ENCODE measurements at regions not wholly inside any gene's neighbourhood (a gene's known extent, or its start where the extent isn't known, plus 50 kb on each side); places are given as distances from the start of the nearest gene placed in this dataset.

- TF ChIP-seq POLR2AphosphoS5 (IDR thresholded peaks at IDR 0.05; ENCODE audit: low read depth, low read length) (no peak), SIN3A (IDR thresholded peaks at IDR 0.05; ENCODE audit: borderline replicate concordance, insufficient read depth, low read length) (no peak)
These were observed 70.6 kb upstream of the TOX3 start for GRCh38 chr16:52617591-52617990.

DNA sequence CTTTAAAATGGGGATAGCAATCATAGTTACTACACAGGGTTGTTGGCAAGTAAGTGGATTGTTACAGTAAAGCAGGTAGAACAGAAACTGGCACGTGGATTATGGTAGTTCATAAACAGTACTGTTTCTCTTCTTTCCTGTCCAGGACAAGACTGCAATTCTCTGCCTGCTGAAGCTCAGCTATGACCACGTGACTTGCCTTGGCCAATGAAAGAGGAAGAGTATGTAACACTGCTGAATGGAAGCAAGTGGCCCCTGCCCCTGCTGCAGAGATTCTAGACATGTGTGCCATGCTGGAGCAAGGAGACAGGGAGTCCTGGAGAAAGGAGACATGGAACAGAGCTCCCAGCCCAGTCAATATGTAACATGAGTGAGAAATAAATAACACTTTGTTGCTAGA is 66.6 kb upstream of the TOX3 start:
- TF ChIP-seq SIN3A (IDR thresholded peaks at IDR 0.05; ENCODE audit: borderline replicate concordance, insufficient read depth, low read length) (no peak), FOXP2 (optimal IDR thresholded peaks at IDR 0.05; ENCODE audit: borderline replicate concordance, extremely low read depth, extremely low read length, insufficient read depth) (no peak), POLR2AphosphoS5 (IDR thresholded peaks at IDR 0.05; ENCODE audit: low read depth, low read length) (no peak), TAF1 (IDR thresholded peaks at IDR 0.05; ENCODE audit: borderline replicate concordance, insufficient read depth, low read length) (no peak)
- TF ChIP-seq, protein P1, sequence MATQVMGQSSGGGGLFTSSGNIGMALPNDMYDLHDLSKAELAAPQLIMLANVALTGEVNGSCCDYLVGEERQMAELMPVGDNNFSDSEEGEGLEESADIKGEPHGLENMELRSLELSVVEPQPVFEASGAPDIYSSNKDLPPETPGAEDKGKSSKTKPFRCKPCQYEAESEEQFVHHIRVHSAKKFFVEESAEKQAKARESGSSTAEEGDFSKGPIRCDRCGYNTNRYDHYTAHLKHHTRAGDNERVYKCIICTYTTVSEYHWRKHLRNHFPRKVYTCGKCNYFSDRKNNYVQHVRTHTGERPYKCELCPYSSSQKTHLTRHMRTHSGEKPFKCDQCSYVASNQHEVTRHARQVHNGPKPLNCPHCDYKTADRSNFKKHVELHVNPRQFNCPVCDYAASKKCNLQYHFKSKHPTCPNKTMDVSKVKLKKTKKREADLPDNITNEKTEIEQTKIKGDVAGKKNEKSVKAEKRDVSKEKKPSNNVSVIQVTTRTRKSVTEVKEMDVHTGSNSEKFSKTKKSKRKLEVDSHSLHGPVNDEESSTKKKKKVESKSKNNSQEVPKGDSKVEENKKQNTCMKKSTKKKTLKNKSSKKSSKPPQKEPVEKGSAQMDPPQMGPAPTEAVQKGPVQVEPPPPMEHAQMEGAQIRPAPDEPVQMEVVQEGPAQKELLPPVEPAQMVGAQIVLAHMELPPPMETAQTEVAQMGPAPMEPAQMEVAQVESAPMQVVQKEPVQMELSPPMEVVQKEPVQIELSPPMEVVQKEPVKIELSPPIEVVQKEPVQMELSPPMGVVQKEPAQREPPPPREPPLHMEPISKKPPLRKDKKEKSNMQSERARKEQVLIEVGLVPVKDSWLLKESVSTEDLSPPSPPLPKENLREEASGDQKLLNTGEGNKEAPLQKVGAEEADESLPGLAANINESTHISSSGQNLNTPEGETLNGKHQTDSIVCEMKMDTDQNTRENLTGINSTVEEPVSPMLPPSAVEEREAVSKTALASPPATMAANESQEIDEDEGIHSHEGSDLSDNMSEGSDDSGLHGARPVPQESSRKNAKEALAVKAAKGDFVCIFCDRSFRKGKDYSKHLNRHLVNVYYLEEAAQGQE (IDR thresholded peaks at IDR 0.05; ENCODE audit: insufficient read depth in 1 of 2, low read depth in 2 of 2, low read length in 2 of 2) = no peak

DNA sequence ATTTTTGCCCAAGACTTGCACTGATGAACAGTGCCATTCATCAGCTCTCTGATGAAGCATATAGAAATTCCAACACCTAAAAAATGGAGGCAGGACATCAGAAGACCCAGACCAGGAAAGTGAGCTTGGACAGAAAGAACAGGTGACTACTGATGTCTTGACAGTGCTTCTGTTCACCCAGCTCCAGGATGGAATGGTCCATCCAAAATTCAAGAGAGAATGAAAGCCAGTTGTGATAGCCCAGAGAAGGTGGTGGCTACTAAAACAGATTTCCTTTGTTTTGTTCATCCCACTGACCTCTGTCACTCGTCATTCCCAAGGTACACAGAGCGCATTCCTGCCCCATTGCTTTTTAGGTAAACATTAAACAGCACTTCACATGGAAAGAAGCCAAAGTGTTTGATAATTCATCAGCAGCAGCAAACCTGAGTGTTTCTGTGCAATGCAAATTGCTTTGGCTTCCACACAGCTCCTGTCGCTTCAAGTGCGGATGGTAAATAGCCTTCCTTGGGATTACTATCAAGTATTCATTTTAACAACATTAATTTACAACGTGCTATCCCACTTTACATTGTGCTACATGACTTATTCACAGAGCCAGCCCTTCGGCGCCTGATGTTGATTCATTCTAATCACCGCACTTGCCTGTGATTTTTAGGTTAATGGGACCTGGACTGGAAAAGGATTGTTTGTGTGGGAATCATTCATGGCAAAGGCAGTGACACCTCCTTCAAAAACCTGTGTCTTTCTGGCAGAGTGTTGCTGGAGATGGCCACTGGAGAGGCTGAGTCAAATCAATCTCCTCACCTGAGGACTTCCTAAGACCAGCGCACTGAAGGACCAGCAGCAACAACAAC is 65.1 kb upstream of the TOX3 start:
- TF ChIP-seq SIN3A (IDR thresholded peaks at IDR 0.05; ENCODE audit: borderline replicate concordance, insufficient read depth, low read length) (no peak), TAF1 (IDR thresholded peaks at IDR 0.05; ENCODE audit: borderline replicate concordance, insufficient read depth, low read length) (no peak), POLR2AphosphoS5 (IDR thresholded peaks at IDR 0.05; ENCODE audit: low read depth, low read length) (no peak), FOXP2 (optimal IDR thresholded peaks at IDR 0.05; ENCODE audit: borderline replicate concordance, extremely low read depth, extremely low read length, insufficient read depth) (no peak)
- TF ChIP-seq, protein P1 (IDR thresholded peaks at IDR 0.05; ENCODE audit: insufficient read depth in 1 of 2, low read depth in 2 of 2, low read length in 2 of 2) = no peak

- TF ChIP-seq TAF1 (IDR thresholded peaks at IDR 0.05; ENCODE audit: borderline replicate concordance, insufficient read depth, low read length) (no peak), FOXP2 (optimal IDR thresholded peaks at IDR 0.05; ENCODE audit: borderline replicate concordance, extremely low read depth, extremely low read length, insufficient read depth) (no peak), SIN3A (IDR thresholded peaks at IDR 0.05; ENCODE audit: borderline replicate concordance, insufficient read depth, low read length) (no peak)
- TF ChIP-seq, protein P1 (IDR thresholded peaks at IDR 0.05; ENCODE audit: insufficient read depth in 1 of 2, low read depth in 2 of 2, low read length in 2 of 2) = no peak
These were observed 56.1 kb upstream of the TOX3 start for GRCh38 chr16:52603015-52603414.

DNA sequence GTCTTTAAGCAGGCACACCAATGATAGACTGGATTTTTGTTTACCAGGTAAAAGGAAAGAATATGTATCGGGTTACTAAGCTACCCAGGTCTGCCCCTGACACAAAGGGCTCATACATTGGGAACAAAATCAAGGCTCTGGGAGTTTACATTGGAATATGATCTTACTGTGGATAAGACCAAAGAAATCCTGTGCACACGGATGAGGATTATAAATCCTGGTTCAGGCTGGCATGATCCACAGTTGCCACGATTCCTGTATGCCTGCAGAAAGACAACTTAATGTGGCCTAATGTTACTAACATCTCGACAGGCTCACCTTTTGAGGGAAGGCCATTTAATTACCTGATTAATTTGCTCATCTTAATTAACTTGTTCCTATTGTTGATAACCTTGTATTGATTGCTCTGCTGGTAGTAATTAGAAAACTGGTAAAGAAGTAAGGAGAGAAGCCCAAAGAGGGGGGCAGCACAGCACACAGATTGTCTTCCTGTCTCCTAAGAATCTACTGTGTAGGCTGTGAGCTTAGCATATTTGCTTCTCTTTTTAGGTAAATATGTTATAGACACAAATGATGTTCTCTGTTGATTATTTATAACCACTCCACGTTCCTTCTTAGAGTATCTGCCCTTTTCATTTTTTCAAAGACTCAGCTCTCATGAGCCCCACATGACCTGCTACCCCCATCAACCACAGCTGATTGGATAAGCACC is 51.0 kb upstream of the TOX3 start:
- TF ChIP-seq TAF1 (IDR thresholded peaks at IDR 0.05; ENCODE audit: borderline replicate concordance, insufficient read depth, low read length) (no peak), FOXP2 (optimal IDR thresholded peaks at IDR 0.05; ENCODE audit: borderline replicate concordance, extremely low read depth, extremely low read length, insufficient read depth) (no peak), SIN3A (IDR thresholded peaks at IDR 0.05; ENCODE audit: borderline replicate concordance, insufficient read depth, low read length) (no peak)
